KBM-7 (cell line): ENCODE measurements at regions not wholly inside any gene's neighbourhood (a gene's known extent, or its start where the extent isn't known, plus 50 kb on each side); places are given as distances from the start of the nearest gene placed in this dataset.
"Not testable (repeated sequence)": the region's sequence is repeated elsewhere in the genome, so short reads cannot be mapped to it uniquely, and the experiment has no call there.

ENCODE experiments used
- DNase-seq: peaks from one replicate; pipeline ENCODE4 v3.0.0-alpha.2; 2015
- in situ Hi-C: fragments of 300-500 bp; cut with MboI; formaldehyde crosslinking; loops from 2 replicates; pipeline ENCODE4 v1.14.3; 2020; ENCODE audit warnings: low sequenced_read_pairs, low pct_unique_long_range_greater_than_20kb, mixed read lengths

- no peak for DNase-seq
These were observed 119.4 kb downstream of the TNFSF18 start for GRCh38 chr1:172931340-172931739.

GRCh38 chr1:172931761-172932160 is 119.0 kb downstream of the TNFSF18 start:
- in situ Hi-C loops, result no loop called here

More at GRCh38 chr1:172931340-172931739, 119.4 kb downstream of the TNFSF18 start:
- in situ Hi-C loops, result no loop called here

DNA sequence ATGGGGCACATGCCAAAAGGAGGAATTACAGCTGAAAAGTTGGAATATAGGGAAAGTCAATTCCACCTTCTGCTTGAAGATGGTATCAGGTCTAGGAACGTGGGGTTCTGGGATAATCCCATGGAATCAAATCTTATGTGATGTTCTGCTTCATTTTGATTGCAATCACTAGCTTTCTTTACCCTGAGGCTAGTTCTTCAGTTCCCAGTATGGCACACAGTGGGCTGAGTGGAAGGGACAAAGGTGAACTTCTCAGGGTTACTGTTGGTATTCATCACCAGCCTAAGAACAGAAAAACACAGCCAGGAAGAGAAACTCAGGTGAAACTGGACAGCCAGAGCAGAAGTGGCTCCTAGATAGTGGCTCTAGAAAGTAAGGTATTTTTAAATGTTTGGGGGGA is 117.8 kb downstream of the TNFSF18 start:
- no peak for DNase-seq
- in situ Hi-C loops, result no loop called here

More at GRCh38 chr1:172931761-172932160, 119.0 kb downstream of the TNFSF18 start:
- DNase-seq, result no peak

GRCh38 chr1:172934417-172934762 is 116.4 kb downstream of the TNFSF18 start:
- in situ Hi-C loops, result no loop called here
- no peak for DNase-seq

DNA sequence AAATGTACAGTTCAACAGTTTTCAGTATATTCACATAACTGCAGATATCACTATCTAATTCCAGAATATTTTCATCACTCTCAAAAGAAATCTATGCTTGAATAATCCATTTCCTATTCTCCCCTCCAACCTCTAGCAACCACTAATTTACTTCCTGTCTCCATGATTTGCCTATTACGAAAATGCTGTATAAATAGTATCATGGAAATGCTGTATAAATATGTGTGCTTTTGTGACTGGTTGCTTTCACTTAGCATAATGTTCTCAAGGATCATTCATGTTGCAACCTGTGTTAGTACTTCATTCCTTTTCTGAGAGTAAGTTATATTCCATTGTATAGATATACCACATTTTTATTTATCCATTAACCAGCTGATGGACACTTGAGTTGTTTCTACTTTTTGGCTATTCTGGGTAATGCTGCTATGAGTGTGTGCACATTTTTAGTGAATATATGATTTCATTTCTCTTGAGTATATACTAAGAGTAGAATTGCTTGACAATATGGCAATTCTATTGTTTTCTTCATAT is 115.6 kb downstream of the TNFSF18 start:
- no peak for DNase-seq
- in situ Hi-C loops, result no loop called here

- in situ Hi-C loops, result no loop called here
- DNase-seq, result no peak
These were observed 114.6 kb downstream of the TNFSF18 start for GRCh38 chr1:172936088-172936645.

GRCh38 chr1:172938681-172939080 is 112.1 kb downstream of the TNFSF18 start:
- in situ Hi-C loops, result no loop called here
- no peak for DNase-seq

DNA sequence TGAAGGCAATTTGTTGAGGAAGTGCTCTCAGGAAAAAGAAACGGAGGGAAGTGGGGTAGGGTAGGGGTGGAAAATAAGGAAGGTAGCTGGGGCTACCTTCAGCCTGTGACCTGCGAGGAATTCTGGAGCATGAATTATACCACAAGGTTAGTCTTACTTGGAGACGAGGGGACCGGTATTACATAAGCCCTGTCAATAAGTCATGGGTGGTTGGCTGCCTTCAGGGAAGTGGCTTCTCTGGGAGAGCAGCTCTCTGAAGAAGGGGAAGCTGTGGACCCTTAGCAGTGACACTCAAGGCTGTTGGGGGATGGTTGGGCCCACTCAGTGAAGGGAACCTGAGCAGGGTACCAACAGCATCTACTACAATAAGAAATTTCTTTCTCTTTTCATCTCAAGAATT is 111.3 kb downstream of the TNFSF18 start:
- peak; percentile 71 for DNase-seq
- in situ Hi-C loops, result no loop called here

DNA sequence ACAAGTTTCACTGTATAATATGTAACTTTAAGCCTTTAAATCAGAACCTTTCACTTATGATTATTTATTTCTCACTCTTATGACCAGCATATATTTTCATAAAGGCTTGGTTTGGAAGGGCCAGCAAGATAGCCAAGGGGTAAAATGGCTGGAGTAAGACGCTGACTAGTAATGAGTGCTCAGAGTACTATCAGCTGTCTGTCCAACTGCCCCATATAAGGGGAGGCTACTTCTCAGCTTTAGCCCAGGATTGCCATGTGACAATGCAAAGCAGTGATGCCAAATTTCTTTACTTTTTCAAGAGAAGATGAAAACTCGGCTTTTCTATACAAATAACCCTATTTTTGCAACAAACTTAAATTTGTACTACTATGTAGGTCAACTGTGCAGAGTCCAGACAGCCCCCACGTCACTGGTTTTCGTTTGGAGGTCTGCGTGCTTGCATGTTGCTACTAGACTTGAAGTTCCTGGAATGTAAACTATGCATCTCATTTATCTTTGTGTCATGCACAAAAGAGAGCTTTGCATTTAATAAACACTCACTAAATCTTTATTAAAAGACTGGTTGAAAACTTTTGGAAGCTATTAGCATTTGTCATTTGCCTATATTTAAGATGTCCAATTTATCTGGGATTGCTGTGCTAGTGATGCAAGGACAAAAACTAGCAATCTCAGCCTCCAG is 110.4 kb downstream of the TNFSF18 start:
- no peak for DNase-seq
- in situ Hi-C loops, result no loop called here

- DNase-seq, result no peak
- in situ Hi-C loops, result no loop called here
These were observed 109.3 kb downstream of the TNFSF18 start for GRCh38 chr1:172941471-172941870.

DNA sequence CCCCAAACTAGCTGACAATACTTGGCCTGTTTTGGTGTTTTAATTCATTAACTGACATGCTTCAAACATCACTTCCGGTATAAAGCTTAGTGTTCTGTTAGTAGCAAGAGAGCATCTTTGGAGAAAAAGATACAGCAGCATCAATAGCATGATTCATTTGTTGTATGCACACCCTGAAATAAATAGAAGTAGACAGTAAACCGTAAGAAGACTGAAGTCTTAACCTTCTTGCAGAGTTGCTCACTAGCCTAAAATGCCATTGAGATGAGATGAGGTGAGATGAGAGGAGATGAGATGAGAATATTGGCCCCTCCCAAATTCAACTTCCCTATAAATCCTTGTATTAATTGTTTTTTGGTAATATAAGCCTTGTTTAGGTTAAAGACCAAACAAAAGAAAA is 108.8 kb downstream of the TNFSF18 start:
- no peak for DNase-seq
- in situ Hi-C loops, result no loop called here

- DNase-seq, in situ Hi-C loops: not testable (repeated sequence)
These were observed 107.6 kb downstream of the TNFSF18 start for GRCh38 chr1:172943138-172943537.

DNA sequence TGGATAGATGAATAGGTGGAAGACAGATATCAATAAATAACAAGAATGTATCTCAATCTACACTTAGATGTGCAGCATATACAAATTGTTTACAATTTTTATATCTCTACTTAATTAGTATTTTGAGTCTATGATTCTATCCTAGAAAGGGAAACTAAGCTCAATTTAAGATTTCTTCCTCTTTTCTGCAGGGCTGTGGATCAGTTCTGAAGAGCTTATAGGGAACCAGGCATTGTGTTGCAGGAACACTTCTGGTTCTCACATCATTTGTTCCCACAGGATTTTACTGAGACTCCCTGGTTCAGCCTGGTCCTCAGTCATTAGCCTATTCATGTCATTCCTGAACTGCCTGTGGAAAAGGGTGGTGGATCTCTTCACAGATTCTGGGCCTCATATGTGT is 105.8 kb downstream of the TNFSF18 start:
- in situ Hi-C loops, result no loop called here
- no peak for DNase-seq

- DNase-seq, result peak; percentile 9
- in situ Hi-C loops, result no loop called here
These were observed 103.8 kb downstream of the TNFSF18 start for GRCh38 chr1:172946814-172947507.

- DNase-seq, result no peak
- in situ Hi-C loops, result no loop called here
These were observed 102.3 kb downstream of the TNFSF18 start for GRCh38 chr1:172948457-172948856.

DNA sequence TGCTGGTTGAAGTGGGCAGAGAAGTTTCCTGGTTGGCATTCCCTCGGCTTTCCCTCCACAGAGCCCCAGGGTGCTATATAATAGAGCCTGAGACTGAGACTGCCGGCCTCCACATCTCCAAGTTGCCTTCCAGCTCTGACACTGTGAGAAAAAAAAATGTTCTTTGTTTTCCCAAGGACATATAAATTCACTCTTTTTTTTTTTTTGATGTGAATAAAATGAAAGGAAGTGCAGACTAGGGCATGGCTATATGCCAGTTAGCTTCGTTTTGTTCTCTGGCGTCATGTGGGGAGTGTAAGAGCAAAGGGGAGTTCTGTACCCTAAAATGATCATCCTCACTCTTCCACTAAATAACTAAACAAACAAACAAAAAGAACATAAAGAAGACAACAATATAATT is 101.6 kb downstream of the TNFSF18 start:
- DNase-seq, result no peak
- in situ Hi-C loops, result no loop called here

DNA sequence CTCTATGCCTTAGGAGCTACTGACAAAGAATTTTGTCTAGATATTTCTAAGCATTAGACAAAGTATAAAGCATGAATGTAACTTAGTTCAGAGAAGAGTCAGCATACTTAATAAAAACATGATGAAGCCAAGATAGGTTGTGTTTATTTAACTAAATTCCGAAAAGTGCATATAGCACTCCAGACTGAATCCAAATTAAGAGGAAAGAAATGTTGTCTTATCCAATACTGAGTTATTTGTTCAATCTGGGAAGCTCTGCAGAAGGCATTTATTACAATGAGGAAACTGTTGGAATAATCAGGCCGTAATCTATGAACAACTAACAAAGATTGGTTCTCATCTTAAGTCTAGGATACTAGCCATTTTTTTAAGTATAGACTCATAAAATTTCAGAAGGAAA is 100.2 kb downstream of the TNFSF18 start:
- DNase-seq, result no peak
- in situ Hi-C loops, result no loop called here

GRCh38 chr1:172951730-172952365 is 98.9 kb downstream of the TNFSF18 start:
- no peak for DNase-seq
- in situ Hi-C loops, result no loop called here

DNA sequence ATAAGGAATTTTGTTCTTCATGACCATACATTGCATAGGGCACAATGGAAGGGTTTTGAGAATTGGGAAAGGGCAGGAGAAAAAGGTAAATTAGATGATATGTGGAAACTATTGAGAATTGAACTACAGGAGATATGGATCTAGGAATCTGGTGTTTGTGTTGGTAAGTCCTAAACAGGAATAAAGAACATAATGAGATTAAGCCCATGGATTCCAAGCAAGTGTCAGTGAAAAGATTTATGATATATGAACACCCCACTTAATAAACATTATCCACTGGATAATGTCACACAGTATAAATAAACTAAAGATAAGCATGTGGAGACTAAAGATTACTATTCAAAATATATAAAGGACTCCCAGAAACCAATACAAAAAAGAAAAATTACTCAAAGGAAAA is 98.2 kb downstream of the TNFSF18 start:
- no peak for DNase-seq
- in situ Hi-C loops, result no loop called here
